Sciatic nerve (tissue), 2 donors: ENCODE measurements at regions not wholly inside any gene's neighbourhood (a gene's known extent, or its start where the extent isn't known, plus 50 kb on each side); places are given as distances from the start of the nearest gene placed in this dataset.
A peak's percentile ranks its signal among the peaks of the same experiment; 100 is the strongest.

ENCODE experiments used
- ATAC-seq: fragments of 200-7000 bp; cut with Tn5 transposase; one replicate; pipeline ENCODE4 v1.9.1; 2020; ENCODE audit warnings: mild to moderate bottlenecking, moderate library complexity
- DNase-seq: peaks from one replicate; pipeline ENCODE4 v3.0.0-alpha.2; 2020; ENCODE audit warnings: low spot score
- intact Hi-C: fragments of 100-400 bp; cut with DNase I; formaldehyde crosslinking; loops from one replicate; pipeline ENCODE4 v1.14.2; 2022
- donor health status: DM: no; HTN: no; CAD: no.
- donor health status: DM: no; HTN: no; CAD: no.

DNA sequence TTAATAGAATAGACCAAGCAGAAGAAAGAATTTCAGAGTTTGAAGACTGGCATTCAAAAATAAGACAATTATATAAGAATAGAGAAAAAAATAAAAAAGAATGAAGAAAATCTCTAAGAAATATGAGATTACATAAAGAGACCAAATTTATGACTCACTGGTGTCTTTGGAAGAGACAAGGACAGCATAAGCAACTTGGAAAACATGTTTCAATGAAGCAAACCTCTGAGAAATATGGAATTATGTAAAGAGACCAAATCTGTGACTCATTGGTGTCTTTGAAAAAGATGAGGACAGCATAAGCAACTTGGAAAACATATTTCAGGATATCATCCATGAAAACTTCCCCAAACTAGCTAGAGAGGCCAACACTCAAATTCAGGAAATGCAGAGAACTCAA, 60.4 kb upstream of the LYPLAL1 start:
- intact Hi-C loops, result no loop called here
- ATAC-seq (no peak), DNase-seq (no peak)

DNA sequence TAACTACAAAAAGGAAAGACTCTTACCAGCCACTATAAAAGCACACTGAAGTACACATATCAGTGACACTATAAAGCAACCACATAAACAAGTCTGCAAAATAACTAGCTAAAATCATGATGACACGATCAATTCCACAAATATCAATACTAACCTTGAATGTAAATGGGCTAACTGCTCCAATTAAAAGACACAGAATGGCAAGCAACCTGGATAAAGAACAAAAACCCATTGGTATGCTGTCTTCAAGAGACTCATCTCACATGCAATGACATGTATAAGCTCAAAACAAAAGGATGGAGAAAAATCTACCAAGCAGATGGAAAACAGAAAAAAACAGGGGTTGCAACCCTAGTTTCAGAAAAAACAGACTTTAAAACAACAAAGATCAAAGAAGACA, 59.7 kb upstream of the LYPLAL1 start:
- ATAC-seq, result no peak
- intact Hi-C loops, result no loop called here
- no peak for DNase-seq

DNA sequence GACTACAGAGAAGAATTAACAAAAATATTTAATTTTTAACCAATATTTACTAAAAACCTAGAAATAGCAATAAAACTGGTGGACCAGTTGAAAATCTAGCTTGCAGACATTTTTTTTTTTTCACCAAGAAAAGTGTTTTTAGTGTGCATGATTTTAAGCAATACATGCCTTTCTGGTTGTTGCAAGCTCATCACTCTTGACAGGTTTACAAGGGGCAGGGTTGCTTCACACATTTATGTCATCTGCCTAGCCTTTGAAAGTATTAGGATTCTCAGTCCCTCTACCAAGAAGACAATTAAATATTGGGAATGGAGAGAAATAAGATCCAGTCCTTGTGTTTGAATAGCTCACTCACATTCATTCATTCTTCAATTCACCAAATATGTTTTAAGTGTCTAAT, 53.8 kb upstream of the LYPLAL1 start:
- intact Hi-C loops, result no loop called here
- ATAC-seq (no peak), DNase-seq (no peak)

DNA sequence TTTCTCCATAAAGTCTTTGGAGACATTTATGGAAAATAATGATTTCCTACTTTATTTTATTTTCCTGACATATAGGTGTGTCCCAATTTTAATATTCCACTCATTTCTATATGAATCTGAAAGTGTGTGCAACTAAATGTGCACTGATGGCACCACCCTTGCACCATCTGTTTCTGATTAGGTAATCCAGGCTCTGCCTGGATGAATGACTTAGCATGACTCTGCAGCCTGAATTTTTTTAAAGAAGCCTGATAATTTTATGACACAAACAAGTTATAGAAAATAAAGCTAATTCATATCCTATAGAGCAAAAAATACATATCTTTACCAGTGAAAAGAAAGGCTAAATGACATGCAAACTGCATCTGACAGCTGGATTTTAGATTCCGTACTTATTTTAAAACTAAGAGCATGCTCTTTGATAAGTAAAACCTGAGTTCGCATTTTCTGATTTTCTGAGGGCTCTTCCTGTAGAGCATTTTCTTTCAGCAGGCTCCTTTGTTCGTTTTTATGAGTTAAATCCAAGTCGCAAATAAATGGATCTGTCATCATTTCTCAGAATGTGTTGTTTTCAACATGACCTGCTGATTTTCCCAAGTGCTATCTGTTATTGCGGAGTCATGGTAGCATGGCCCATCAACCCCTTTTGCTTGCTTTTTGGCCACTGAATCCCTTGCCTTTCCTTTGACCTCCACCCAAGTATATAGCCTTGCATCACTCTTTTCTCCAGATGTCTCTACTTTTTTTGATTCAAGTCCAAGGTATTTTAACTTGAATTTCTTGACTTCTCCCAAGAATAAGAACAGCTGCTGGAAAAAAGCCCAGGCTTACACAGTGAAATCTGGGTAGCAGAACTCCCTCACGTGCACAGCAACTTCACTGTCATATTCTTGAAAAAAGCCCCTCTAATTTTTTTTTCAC, 52.8 kb upstream of the LYPLAL1 start:
- intact Hi-C loops, result no loop called here
- peak; percentile 97 for ATAC-seq
- DNase-seq, result peak; percentile 64

DNA sequence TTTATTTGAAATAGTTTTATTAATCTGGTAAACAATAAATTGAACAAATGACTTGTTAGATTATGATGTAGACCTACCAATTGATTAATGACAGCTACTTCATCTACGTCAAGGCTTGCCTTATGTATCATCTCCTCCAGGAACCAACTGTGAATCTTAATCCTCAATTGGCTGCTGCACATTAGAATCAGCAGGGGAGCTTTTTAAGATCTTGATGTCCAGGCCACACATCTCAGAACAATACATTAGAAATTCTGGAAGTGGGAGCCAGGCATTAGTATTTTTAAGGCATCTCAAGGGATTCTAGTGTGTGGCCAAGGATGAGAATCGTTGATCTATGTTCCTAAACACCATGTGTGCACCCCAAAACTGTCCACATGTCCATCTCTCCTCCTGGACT, 52.0 kb upstream of the LYPLAL1 start:
- intact Hi-C loops, result no loop called here
- no peak for DNase-seq
- ATAC-seq, result no peak

DNA sequence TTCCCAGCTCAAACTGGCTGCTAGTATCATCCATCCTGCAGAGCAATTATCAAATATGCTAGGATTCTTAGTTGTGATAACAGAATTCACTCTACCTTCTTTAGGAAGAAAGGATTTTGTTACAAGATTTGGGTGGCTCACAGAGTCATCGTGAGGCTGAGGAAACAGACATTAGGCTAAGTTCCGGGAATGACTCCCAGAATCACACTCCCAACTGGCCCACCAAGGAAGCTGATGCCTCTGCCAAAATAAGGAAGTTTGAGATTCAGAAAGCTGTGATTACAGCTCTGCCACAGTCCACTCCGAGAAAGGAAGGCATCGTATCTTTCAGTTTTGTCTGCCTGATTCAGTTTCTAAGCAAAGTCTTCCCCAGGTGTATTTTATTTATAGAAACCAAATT, 50.6 kb upstream of the LYPLAL1 start:
- intact Hi-C loops, result no loop called here
- peak; percentile 61 for ATAC-seq
- DNase-seq, result no peak
